ENCODE measurements at regions not wholly inside any gene's neighbourhood (a gene's known extent, or its start where the extent isn't known, plus 50 kb on each side); places are given as distances from the start of the nearest gene placed in this dataset.

DNA sequence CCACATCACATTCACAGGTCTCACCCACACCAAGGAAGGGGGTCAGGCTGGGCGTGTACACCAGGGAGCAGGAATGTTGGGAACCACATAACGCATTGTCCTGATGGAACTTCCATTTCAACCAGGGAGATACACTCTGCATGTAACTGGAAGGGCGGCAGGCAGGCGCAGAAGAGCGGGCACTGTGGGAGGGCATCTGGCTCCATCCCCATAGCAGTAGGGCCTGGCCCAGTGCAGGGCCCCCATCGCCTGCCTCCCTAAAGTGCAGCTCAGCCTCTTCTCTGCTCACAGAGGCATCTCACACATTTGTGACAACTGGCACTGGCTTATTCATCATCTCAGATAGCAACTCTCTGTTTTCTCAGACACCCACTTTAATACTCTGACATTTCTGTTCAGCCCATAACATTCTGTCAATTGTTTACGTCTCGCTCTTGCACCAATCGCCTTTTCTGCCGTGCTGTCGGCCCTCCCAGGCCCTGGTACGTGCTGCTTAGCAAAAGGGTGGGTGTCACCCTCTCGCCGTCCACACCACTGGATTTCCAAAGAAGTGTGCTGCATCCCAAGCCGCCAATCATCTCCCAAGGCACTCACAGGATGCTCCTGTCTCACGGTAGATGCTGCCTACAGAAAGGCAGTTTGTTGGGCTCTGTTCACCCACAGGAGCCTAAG is 353.3 kb upstream of the ZNF507 start:
- in situ Hi-C loops (cut with HindIII; ENCODE audit: low pct_unique_long_range_greater_than_20kb, low sequenced_read_pairs): no loop called here
- no peak for TF ChIP-seq JUND (IDR thresholded peaks at IDR 0.05; ENCODE audit: low read depth)
- DNase-seq (ENCODE audit: low read depth in 1 of 2, low spot score in 1 of 2): no peak

DNA sequence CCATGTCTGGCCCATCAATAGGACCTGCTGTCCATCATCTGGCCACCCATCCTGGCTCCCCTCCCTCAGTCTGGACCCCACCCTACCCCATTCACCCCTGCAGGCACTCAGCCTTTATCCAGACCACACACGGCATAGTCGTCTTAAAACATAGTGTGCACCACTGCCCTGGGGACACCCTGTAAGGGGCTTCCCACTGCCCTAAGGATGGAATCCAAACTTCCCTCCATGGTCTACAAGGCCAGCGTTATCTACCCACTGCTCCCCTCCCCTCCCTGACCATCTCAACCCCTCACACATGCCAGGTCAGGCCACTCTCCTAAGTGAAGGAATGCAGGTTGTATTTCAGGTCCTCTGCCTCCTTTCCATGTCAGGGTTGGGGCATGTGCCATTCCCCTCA is 352.7 kb upstream of the ZNF507 start:
- in situ Hi-C loops (cut with HindIII; ENCODE audit: low pct_unique_long_range_greater_than_20kb, low sequenced_read_pairs): no loop called here
- no peak for TF ChIP-seq JUND (IDR thresholded peaks at IDR 0.05; ENCODE audit: low read depth)
- no peak for DNase-seq (ENCODE audit: low read depth in 1 of 2, low spot score in 1 of 2)

DNA sequence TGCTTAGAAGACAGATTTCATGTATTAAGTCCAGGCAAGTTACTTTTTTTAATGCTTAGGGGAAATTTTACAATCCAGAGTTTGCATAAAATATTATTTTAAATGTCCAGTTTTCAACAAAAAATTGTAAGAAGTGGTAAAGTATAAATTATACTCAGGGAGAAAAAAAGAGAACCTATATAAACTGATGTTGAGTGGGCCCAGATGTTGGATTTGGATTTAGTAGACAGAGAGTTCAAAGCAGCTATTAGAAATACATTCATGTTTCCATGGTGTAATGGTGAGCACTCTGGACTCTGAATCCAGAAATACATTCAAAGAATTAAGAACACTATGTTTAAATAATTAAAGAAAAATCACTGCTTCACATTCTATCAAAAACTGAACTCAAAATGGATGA is 349.9 kb upstream of the ZNF507 start:
- in situ Hi-C loops (cut with HindIII; ENCODE audit: low pct_unique_long_range_greater_than_20kb, low sequenced_read_pairs): no loop called here
- no peak for TF ChIP-seq JUND (IDR thresholded peaks at IDR 0.05; ENCODE audit: low read depth)
- no peak for DNase-seq (ENCODE audit: low read depth in 1 of 2, low spot score in 1 of 2)

DNA sequence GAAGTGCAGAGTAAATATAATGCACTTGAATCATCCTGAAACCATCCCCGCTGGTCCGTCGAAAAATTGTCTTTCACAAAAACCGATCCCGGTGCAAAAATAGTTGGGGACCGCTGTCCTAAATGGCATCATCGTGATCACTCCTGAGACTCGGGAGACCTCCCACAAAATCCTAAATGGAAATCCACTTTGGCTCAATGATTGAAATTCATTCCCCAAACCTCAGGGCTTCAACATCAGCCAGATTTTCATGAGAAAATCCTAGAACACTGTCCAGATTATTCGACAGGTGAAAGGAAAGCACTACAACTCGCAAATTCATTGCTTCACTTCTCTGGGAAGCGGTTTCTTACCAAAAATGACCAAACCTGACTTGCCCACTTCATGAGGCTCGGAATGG is 335.3 kb upstream of the ZNF507 start:
- no peak for DNase-seq (ENCODE audit: low read depth in 1 of 2, low spot score in 1 of 2)
- in situ Hi-C loops (cut with HindIII; ENCODE audit: low pct_unique_long_range_greater_than_20kb, low sequenced_read_pairs): no loop called here
- TF ChIP-seq JUND (IDR thresholded peaks at IDR 0.05; ENCODE audit: low read depth): no peak

DNA sequence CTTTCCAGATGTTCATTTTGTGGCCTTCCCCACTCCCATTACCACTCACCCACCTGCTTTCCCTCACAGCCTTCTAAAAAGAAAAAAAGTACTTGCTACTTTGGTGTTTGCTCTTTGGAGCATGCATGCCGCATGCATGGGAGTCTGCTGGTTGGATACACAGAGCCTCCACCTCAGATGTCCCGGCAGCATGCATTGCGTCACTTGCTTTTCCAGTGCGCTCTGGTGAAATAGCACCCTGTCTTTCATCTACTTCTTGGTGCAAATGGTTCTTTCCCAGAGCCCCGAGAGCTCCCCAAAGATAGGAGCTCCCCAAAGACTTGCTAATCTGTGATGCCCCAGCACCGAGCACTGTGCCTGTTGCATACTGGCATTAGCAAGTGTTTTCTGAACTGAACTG is 333.2 kb upstream of the ZNF507 start:
- TF ChIP-seq JUND (IDR thresholded peaks at IDR 0.05; ENCODE audit: low read depth): no peak
- in situ Hi-C loops (cut with HindIII; ENCODE audit: low pct_unique_long_range_greater_than_20kb, low sequenced_read_pairs): no loop called here
- DNase-seq (ENCODE audit: low read depth in 1 of 2, low spot score in 1 of 2): no peak

DNA sequence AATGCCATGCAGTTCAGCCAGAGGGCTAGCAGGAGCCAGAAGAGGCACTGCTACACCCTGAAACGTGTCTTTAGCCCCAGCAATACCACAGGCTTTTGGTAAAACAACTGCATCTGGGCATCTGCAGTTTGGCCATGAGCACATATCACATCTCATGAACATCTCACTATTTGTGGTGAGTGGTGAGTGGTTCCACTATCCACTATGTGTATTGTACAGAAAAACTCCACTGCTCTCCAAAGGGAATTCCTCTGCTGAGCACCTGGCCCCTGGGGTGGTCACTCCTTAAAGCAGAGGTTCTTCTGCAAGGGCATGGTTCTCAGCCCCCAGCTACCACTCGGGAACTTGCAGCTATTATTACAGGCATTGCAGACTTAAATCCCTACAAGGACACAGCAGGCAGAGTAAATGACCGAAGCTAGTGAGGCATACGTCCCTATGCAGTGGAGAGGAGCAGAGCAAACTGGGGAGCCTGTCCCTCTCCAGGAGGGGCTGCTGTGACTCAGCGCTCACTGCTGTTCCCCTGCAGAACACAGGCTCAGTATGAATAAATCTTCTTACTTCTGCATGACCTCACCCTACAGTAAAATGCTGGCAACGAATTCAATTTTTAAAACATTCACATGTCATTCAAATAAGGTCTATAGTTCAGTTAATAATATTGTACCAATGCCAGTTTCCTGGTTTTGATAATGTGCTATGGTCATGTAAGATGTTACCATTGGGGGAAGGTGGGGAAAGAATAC is 332.4 kb upstream of the ZNF507 start:
- no peak for DNase-seq (ENCODE audit: low read depth in 1 of 2, low spot score in 1 of 2)
- in situ Hi-C loops (cut with HindIII; ENCODE audit: low pct_unique_long_range_greater_than_20kb, low sequenced_read_pairs): no loop called here
- no peak for TF ChIP-seq JUND (IDR thresholded peaks at IDR 0.05; ENCODE audit: low read depth)

DNA sequence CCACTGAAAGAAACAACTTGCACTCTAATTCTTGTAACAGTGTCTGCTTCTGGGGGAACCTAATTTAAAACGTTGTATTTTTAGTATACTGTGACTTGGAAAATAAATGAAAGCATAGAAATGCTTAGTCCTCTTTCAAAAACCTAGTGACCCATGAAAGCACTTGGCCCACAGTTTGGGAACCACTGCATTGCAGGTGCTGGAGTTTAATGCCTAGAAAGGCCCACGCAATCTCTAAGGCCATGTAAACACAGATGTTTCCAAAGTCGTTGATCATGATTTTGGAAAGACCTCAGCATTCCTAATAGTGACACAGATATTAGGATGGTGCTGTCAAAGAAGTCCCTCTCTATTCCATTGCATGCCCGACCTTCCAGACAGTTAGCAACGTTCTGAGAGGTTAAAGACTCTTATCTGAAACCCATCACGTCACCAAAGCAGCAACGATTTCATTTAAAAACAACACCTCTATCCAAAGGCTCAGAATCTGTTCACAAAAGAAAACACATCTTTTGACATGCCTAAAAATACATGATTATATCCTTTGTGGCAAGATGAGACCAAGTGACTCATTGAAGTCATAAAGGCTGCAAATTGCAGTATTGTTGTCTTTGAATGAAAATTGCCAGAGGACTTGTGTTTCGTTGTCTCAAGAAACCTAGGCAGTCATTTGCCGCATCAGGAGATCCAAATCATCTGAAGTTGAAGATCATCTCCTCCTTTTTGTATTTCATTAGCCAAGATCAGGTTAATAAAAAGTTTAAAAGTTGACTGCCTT is 328.0 kb upstream of the ZNF507 start:
- no peak for TF ChIP-seq JUND (IDR thresholded peaks at IDR 0.05; ENCODE audit: low read depth)
- DNase-seq (ENCODE audit: low read depth in 1 of 2, low spot score in 1 of 2): no peak
- in situ Hi-C loops (cut with HindIII; ENCODE audit: low pct_unique_long_range_greater_than_20kb, low sequenced_read_pairs): no loop called here

DNA sequence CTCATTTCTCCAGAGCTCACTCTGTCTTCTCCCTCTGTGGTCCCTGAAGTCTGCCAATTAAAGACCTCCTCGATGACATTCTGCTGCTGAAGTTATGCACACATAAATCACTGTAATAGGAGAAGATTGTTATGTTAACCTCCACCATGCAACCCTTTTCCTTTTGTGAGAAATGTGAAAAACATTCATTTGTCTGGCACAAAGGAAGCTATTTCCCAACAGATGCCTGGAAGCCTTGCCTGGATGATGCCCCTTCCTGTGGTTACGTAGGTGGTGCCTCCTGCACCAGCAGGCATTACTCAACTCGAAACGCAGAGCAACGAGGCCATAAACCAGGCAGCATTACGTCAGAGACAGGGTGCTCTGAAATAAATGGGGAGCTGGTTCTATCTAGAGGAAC is 327.4 kb upstream of the ZNF507 start:
- TF ChIP-seq JUND (IDR thresholded peaks at IDR 0.05; ENCODE audit: low read depth): no peak
- no peak for DNase-seq (ENCODE audit: low read depth in 1 of 2, low spot score in 1 of 2)
- in situ Hi-C loops (cut with HindIII; ENCODE audit: low pct_unique_long_range_greater_than_20kb, low sequenced_read_pairs): no loop called here

DNA sequence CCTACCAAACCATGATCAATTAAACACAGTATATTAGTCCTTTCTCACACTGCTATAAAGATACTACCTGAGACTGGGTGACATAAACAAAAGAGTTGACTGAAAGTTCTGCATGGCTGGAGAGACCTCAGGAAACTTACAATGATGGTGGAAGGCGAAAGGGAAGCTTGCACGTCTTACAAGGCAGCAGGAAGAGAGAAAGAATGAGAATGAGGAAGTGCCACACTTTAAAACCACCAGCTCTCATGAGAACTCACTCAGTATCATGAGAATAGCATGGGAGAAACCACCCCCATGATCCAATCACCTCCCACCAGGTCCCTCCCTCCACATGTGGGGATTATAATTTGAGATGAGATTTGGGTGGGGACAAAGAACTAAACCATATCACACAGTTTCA is 324.9 kb upstream of the ZNF507 start:
- DNase-seq (ENCODE audit: low read depth in 1 of 2, low spot score in 1 of 2): no peak
- no peak for TF ChIP-seq JUND (IDR thresholded peaks at IDR 0.05; ENCODE audit: low read depth)
- in situ Hi-C loops (cut with HindIII; ENCODE audit: low pct_unique_long_range_greater_than_20kb, low sequenced_read_pairs): no loop called here

DNA sequence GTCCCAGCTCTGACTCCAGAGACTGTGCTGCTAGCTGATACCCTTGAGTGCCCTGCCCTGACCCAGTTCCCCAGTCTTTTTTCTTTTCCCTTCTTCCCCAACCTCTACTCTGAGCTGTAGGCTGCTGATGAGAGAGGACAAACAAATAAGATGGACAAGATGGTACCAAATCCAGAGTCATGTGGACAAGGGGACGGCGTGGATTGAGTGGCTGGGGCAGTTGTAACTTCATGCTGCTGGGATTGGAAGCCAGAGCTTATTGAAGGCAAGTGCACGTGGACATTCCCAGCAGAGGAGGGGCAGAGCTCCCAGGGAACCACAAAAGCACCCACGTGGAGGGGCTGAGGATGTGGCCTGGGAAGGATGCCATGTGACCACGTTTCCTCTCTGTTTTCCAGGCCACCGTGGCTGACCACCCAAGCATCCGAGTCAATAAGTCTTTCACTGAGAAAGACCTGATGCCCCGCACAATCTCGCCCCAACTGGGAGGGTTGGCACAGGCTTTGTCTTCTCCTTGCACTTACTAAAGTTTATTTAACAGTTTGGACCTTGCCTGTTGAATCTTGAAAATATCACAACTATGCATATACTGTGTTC is 323.3 kb upstream of the ZNF507 start:
- in situ Hi-C loops (cut with HindIII; ENCODE audit: low pct_unique_long_range_greater_than_20kb, low sequenced_read_pairs): no loop called here
- no peak for DNase-seq (ENCODE audit: low read depth in 1 of 2, low spot score in 1 of 2)
- TF ChIP-seq JUND (IDR thresholded peaks at IDR 0.05; ENCODE audit: low read depth): no peak

DNA sequence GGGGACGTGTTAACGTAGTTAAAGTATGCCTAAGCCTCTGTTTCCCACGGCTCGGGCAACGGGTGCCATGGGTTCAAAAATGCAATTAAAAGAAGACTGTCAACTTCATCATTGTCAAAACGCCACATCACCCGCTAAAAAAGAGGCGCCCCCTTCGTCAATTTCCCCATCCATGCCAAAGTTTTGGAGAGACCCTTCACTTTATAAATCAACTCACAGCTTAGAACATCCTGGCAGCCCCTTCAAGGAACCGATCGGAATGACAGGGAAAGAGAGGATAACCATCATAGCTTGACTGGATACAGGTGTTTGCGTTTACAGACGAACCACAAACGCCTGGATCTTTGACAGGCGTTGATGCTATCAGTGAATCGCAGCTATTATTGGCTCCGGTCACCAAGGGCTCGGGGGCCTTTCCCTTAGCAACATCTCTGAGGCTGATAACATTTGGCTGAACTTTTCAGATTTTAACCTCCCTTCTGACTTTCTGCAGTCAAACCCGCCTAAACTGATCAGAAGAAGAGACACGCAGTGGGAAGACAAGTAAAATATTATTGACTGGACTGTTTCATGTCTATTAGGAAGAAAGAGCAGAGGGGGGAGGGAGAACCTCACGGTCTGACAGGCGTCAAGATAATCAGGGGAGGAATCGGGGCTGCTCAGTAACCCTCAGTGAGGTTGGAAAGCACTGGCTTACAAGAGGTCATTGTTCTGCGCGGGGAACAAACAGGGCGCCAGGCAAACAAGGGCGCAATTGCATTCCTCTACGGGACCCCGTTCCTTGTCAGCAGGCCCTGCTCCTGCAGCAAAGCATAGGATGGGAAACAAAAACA is 322.5 kb upstream of the ZNF507 start:
- in situ Hi-C loops (cut with HindIII; ENCODE audit: low pct_unique_long_range_greater_than_20kb, low sequenced_read_pairs): no loop called here
- TF ChIP-seq JUND (IDR thresholded peaks at IDR 0.05; ENCODE audit: low read depth): no peak
- DNase-seq (ENCODE audit: low read depth in 1 of 2, low spot score in 1 of 2): peak in 1 of 2 experiments; percentile 0

DNA sequence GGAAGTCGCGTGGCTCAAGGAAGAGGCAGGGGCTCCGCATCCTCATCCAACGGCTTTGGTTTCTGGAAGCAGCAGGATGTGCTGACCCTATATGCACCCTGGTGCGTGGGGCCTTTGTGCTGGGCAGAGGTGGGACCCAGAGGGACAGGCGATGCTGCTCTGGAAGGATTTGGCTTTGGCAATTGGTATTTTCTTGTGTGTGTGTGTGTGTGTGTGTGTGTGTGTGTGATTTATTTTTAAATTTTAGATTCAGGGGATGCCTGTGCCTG is 321.9 kb upstream of the ZNF507 start:
- no peak for TF ChIP-seq JUND (IDR thresholded peaks at IDR 0.05; ENCODE audit: low read depth)
- no peak for DNase-seq (ENCODE audit: low read depth in 1 of 2, low spot score in 1 of 2)
- in situ Hi-C loops (cut with HindIII; ENCODE audit: low pct_unique_long_range_greater_than_20kb, low sequenced_read_pairs): no loop called here

Measured in T47D (cell line).